ENCODE measurements at regions not wholly inside any gene's neighbourhood (a gene's known extent, or its start where the extent isn't known, plus 50 kb on each side); places are given as distances from the start of the nearest gene placed in this dataset.

DNA sequence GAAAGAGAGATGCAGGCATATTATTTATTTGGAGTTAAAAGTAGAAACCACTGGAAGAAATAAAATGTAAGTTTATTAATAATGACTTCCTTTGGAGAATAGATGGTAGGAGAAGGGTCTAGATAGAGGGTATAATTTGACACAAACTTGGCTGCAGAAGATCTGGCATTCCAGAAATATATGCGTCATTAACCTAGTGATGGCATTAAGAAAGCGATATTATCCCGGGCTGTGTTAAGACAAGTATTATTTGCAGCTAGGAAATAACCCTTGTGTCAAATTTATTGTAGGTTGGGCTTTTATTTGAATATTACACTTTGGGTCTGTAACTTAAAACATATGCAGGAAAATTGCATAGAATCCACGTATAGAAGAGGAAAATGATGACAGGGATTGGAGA lies 389.5 kb downstream of the MTX2 start:
- Histone ChIP-seq H3K4me1 (no peaks in the 10 kb centered on the region), H3K36me3 (ENCODE audit: control insufficient read depth, insufficient read depth, low read length) (no peaks in the 10 kb centered on the region), H3K9me3 (no peaks in the 10 kb centered on the region), H3K4me3 (ENCODE audit: low read depth, low read length) (no peak overlapping the region), H3K27me3 (replicated peaks; ENCODE audit: control insufficient read depth, insufficient read depth, low read length) (no peaks in the 10 kb centered on the region)
- ChIA-PET CTCF (no interaction called here), POLR2A (no interaction called here)
- H3K4me3 Mint-ChIP-seq (ENCODE audit: unreplicated experiment): no peak overlapping the region
- intact Hi-C loops (cut with micrococcal nuclease; ENCODE audit: unreplicated experiment): no loop called here
- H3K9me3 Mint-ChIP-seq (ENCODE audit: unreplicated experiment): no peaks in the 10 kb centered on the region
- no TSS peak for BruUV-seq (replicated peaks)
- peaks cover 19% of the 10 kb centered on the region for H3K27me3 Mint-ChIP-seq (ENCODE audit: insufficient read depth, unreplicated experiment)
- H3K27ac Mint-ChIP-seq (ENCODE audit: unreplicated experiment): no peak overlapping the region
- DNase-seq: no peak
- no peaks in the 10 kb centered on the region for H3K36me3 Mint-ChIP-seq (ENCODE audit: insufficient read depth, unreplicated experiment)
- TF ChIP-seq, protein P1, sequence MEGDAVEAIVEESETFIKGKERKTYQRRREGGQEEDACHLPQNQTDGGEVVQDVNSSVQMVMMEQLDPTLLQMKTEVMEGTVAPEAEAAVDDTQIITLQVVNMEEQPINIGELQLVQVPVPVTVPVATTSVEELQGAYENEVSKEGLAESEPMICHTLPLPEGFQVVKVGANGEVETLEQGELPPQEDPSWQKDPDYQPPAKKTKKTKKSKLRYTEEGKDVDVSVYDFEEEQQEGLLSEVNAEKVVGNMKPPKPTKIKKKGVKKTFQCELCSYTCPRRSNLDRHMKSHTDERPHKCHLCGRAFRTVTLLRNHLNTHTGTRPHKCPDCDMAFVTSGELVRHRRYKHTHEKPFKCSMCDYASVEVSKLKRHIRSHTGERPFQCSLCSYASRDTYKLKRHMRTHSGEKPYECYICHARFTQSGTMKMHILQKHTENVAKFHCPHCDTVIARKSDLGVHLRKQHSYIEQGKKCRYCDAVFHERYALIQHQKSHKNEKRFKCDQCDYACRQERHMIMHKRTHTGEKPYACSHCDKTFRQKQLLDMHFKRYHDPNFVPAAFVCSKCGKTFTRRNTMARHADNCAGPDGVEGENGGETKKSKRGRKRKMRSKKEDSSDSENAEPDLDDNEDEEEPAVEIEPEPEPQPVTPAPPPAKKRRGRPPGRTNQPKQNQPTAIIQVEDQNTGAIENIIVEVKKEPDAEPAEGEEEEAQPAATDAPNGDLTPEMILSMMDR (IDR thresholded peaks at IDR 0.05; ENCODE audit: insufficient read depth in 1 of 2, low read depth in 1 of 2, low read length in 1 of 2, severe bottlenecking in 1 of 2, unreplicated experiment in 1 of 2): no peak
- H3K4me1 Mint-ChIP-seq (ENCODE audit: low read depth, unreplicated experiment): no peaks in the 10 kb centered on the region

DNA sequence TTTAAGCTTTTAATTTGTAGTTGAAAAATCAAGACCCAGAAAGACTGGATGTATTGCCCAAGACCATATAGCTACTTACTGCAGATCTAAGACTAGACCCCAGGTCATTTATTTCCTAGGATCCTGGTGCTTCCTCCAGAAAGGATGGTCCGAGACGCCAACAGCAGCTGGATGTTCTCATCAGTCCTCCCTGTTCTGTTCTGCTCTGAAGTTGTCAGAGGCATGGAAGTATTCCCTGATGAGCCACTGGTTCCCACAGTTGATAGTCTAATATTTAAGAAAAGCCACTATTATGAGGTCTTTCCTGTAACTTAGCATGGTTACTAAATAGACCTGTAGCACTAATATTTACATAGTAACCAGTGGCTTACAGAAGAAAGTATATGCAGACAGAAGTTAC lies 393.5 kb downstream of the MTX2 start:
- TF ChIP-seq, protein P1 (IDR thresholded peaks at IDR 0.05; ENCODE audit: insufficient read depth in 1 of 2, low read depth in 1 of 2, low read length in 1 of 2, severe bottlenecking in 1 of 2, unreplicated experiment in 1 of 2): no peak
- no peaks in the 10 kb centered on the region for H3K9me3 ChIP-seq
- Mint-ChIP-seq H3K36me3 (ENCODE audit: insufficient read depth, unreplicated experiment) (no peaks in the 10 kb centered on the region), H3K27me3 (ENCODE audit: insufficient read depth, unreplicated experiment) (peaks cover 22% of the 10 kb centered on the region), H3K4me3 (ENCODE audit: unreplicated experiment) (no peak overlapping the region), H3K9me3 (ENCODE audit: unreplicated experiment) (no peaks in the 10 kb centered on the region), H3K4me1 (ENCODE audit: low read depth, unreplicated experiment) (no peaks in the 10 kb centered on the region), H3K27ac (ENCODE audit: unreplicated experiment) (no peak overlapping the region)
- no peak for DNase-seq
- no peaks in the 10 kb centered on the region for H3K36me3 ChIP-seq (ENCODE audit: control insufficient read depth, insufficient read depth, low read length)
- ChIA-PET POLR2A (no interaction called here), CTCF (no interaction called here)
- intact Hi-C loops (cut with micrococcal nuclease; ENCODE audit: unreplicated experiment): no loop called here
- H3K4me3 ChIP-seq (ENCODE audit: low read depth, low read length): no peak overlapping the region
- no peaks in the 10 kb centered on the region for H3K27me3 ChIP-seq (replicated peaks; ENCODE audit: control insufficient read depth, insufficient read depth, low read length)
- BruUV-seq (replicated peaks): no TSS peak
- H3K4me1 ChIP-seq: no peaks in the 10 kb centered on the region

DNA sequence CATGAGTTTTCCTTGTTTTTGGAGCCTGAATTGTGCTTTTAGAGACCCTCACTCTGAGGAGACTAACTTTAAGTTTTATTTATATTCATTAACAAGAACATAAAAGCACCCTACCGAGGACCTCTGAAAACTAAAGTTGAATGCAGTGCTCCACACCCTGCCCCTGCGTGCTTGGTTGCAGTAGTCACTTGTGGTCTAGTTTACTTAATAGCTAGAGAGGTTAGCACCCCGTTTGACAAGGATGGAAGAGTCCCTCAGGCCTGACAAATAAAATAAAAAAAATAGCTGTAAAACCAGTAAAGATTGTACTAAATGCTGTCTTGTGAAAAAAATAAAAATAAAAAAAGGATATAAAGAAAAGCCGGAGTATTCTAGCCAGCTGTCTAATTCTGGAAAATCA lies 395.2 kb downstream of the MTX2 start:
- no peaks in the 10 kb centered on the region for H3K27me3 ChIP-seq (replicated peaks; ENCODE audit: control insufficient read depth, insufficient read depth, low read length)
- no TSS peak for BruUV-seq (replicated peaks)
- no peaks in the 10 kb centered on the region for H3K36me3 ChIP-seq (ENCODE audit: control insufficient read depth, insufficient read depth, low read length)
- H3K4me1 ChIP-seq: no peaks in the 10 kb centered on the region
- CTCF ChIA-PET: no interaction called here
- H3K4me3 Mint-ChIP-seq (ENCODE audit: unreplicated experiment): no peak overlapping the region
- intact Hi-C loops (cut with micrococcal nuclease; ENCODE audit: unreplicated experiment): no loop called here
- TF ChIP-seq, protein P1 (IDR thresholded peaks at IDR 0.05; ENCODE audit: insufficient read depth in 1 of 2, low read depth in 1 of 2, low read length in 1 of 2, severe bottlenecking in 1 of 2, unreplicated experiment in 1 of 2): no peak
- POLR2A ChIA-PET: no interaction called here
- H3K27ac Mint-ChIP-seq (ENCODE audit: unreplicated experiment): no peak overlapping the region
- no peaks in the 10 kb centered on the region for H3K9me3 Mint-ChIP-seq (ENCODE audit: unreplicated experiment)
- H3K4me3 ChIP-seq (ENCODE audit: low read depth, low read length): no peak overlapping the region
- DNase-seq: no peak
- H3K9me3 ChIP-seq: no peaks in the 10 kb centered on the region
- no peaks in the 10 kb centered on the region for H3K4me1 Mint-ChIP-seq (ENCODE audit: low read depth, unreplicated experiment)
- H3K27me3 Mint-ChIP-seq (ENCODE audit: insufficient read depth, unreplicated experiment): peaks cover 25% of the 10 kb centered on the region
- H3K36me3 Mint-ChIP-seq (ENCODE audit: insufficient read depth, unreplicated experiment): no peaks in the 10 kb centered on the region

Measured in Caco-2 (cell line).